Testis (tissue), 2 donors: ENCODE measurements at regions not wholly inside any gene's neighbourhood (a gene's known extent, or its start where the extent isn't known, plus 50 kb on each side); places are given as distances from the start of the nearest gene placed in this dataset.

Experiments used
- DNase-seq: peaks from one replicate; pipeline ENCODE4 v3.0.0-alpha.2; 2019
- H3K27ac ChIP-seq, 2 donors: fragments of 200-600 bp; sonication (generic); one replicate each; pipeline ENCODE4 v1.5.1; 2019
- H3K27me3 ChIP-seq: fragments of 200-600 bp; sonication (generic); one replicate; pipeline ENCODE4 v1.5.1; 2019
- H3K36me3 ChIP-seq: fragments of 200-600 bp; sonication (generic); one replicate; pipeline ENCODE4 v1.5.1; 2017; ENCODE audit warnings: low read depth; ENCODE audit errors: missing control alignments
- H3K4me1 ChIP-seq: fragments of 200-600 bp; sonication (generic); one replicate; pipeline ENCODE4 v1.5.1; 2019
- H3K4me3 ChIP-seq, 2 donors: fragments of 200-600 bp; sonication (generic); one replicate each; pipeline ENCODE4 v1.5.1; 2017 to 2019
- H3K9me3 ChIP-seq: fragments of 200-600 bp; sonication (generic); one replicate; pipeline ENCODE4 v1.5.1; 2017
- CTCF ChIP-seq, 3 experiments: fragments of 450-650 bp in 2 of 3; fragments of 200-600 bp in 1 of 3; sonication (generic) in 1 of 3; IDR thresholded peaks; one replicate each; pipeline ENCODE4 v1.5.1; 2016 to 2019; ENCODE audit warnings: antibody characterized with exemption in 3 of 3, mild to moderate bottlenecking in 2 of 3, moderate library complexity in 1 of 3
- POLR2A ChIP-seq: fragments of 450-650 bp; IDR thresholded peaks from one replicate; pipeline ENCODE4 v1.6.1; 2017; ENCODE audit warnings: antibody characterized with exemption, mild to moderate bottlenecking, moderate library complexity
- WGBS, 2 donors: methylation state at CpG; one replicate each; pipeline ENCODE4 v1.1.5; 2018; 5-methylcytosine and 5-hydroxymethylcytosine counted together
- intact Hi-C: fragments of 100-400 bp; cut with DNase I; formaldehyde crosslinking; loops from one replicate; pipeline ENCODE4 v1.15.1; 2023; ENCODE audit warnings: low total_unique reads

- intact Hi-C loops, result no loop called here
- WGBS, 2 donors, result 78 to 79% methylated on average over 3 of the region's 3 CpGs
Observed at GRCh38 chr10:121221072-121221471, 369.9 kb downstream of the WDR11 start.

GRCh38 chr10:121221991-121222390 is 370.8 kb downstream of the WDR11 start:
- no peaks in the 10 kb centered on the region for H3K4me1 ChIP-seq
- H3K27me3 ChIP-seq, result no peaks in the 10 kb centered on the region
- no peak overlapping the region for H3K27ac ChIP-seq
- no peaks in the 10 kb centered on the region for H3K36me3 ChIP-seq
- DNase-seq, result no peak
- 85 to 90% methylated on average over 8 of the region's 8 CpGs for WGBS, 2 donors
- no peaks in the 10 kb centered on the region for H3K9me3 ChIP-seq
- H3K4me3 ChIP-seq, result no peak overlapping the region
- intact Hi-C loops, result no loop called here
- TF ChIP-seq POLR2A (no peak), CTCF (IDR thresholded peaks at IDR 0.05) (no peak)

More at GRCh38 chr10:121221072-121221471, 369.9 kb downstream of the WDR11 start:
- Histone ChIP-seq H3K36me3 (no peaks in the 10 kb centered on the region), H3K27me3 (no peaks in the 10 kb centered on the region), H3K9me3 (no peaks in the 10 kb centered on the region), H3K27ac (no peak overlapping the region), H3K4me3 (no peak overlapping the region), H3K4me1 (peaks cover 7% of the 10 kb centered on the region)
- TF ChIP-seq POLR2A, result no peak
- TF ChIP-seq CTCF (IDR thresholded peaks at IDR 0.05), result no peak
- DNase-seq, result no peak

DNA sequence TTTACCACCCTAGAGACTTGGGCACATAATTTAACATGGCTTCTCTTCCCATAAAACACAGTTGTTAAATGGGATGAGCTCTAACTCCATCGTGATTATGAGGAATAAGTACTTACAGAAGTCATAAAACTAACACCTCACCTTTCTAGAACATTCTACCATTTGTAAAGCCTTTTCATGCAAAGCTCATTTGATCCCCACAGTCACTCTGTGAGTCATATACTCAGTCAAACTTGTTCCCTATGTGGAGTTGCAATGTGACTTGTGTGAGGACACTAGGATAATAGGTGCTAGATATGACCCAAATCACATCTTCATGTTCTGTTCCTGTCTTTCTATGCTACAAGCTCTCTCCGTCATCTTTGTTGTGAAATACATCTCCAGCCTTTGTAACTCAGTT is 371.7 kb downstream of the WDR11 start:
- TF ChIP-seq CTCF (IDR thresholded peaks at IDR 0.05), result no peak
- no peak for TF ChIP-seq POLR2A
- H3K9me3 ChIP-seq, result no peaks in the 10 kb centered on the region
- no peaks in the 10 kb centered on the region for H3K27me3 ChIP-seq
- H3K36me3 ChIP-seq, result no peaks in the 10 kb centered on the region
- no peak overlapping the region for H3K27ac ChIP-seq
- no peaks in the 10 kb centered on the region for H3K4me1 ChIP-seq
- no peak overlapping the region for H3K4me3 ChIP-seq
- WGBS, 2 donors, result 80 to 81% methylated on average over 2 of the region's 2 CpGs
- no peak for DNase-seq
- intact Hi-C loops, result no loop called here

DNA sequence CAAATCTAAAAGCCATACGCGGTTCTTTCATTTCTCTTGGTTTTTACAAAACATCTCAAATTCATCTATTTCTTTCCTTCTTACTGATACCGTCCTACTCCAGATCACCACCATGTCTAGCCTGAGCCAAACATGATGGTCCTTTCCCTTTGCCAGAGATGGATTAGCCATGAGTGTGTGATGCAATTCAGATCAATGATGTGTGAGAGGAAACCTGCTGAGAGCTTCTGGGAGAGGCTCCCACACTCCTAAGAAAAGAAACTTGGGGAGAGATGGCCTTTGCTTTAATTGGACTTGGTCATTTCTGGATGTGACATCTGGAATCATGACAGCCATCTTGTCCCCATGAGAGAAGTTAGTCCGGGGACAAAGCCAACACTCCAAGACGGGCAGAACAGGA is 367.2 kb downstream of the FGFR2 start:
- no peak overlapping the region for H3K4me3 ChIP-seq
- 90 to 92% methylated on average over 5 of the region's 5 CpGs for WGBS, 2 donors

More for the DNA sequence above, 367.2 kb downstream of the FGFR2 start:
- DNase-seq, result no peak
- intact Hi-C loops, result no loop called here
- TF ChIP-seq POLR2A (no peak), CTCF (IDR thresholded peaks at IDR 0.05) (no peak)
- no peaks in the 10 kb centered on the region for H3K4me1 ChIP-seq
- H3K36me3 ChIP-seq, result no peaks in the 10 kb centered on the region
- no peak overlapping the region for H3K27ac ChIP-seq
- H3K27me3 ChIP-seq, result no peaks in the 10 kb centered on the region
- no peaks in the 10 kb centered on the region for H3K9me3 ChIP-seq
